GM23248 (cell line): ENCODE measurements at regions not wholly inside any gene's neighbourhood (a gene's known extent, or its start where the extent isn't known, plus 50 kb on each side); places are given as distances from the start of the nearest gene placed in this dataset.

Experiments used
- EZH2 ChIP-seq: fragments of 200-600 bp; sonication (generic); IDR thresholded peaks from 2 replicates; pipeline ENCODE4 v1.6.1; 2018; ENCODE audit warnings: antibody characterized with exemption, mild to moderate bottlenecking; ENCODE audit not compliant: insufficient read depth, poor library complexity, severe bottlenecking
- EZH2phosphoT487 ChIP-seq: fragments of 200-600 bp; sonication (generic); IDR thresholded peaks from 2 replicates; pipeline ENCODE4 v1.6.1; 2018; ENCODE audit warnings: antibody characterized with exemption, moderate library complexity, mild to moderate bottlenecking, low read depth; ENCODE audit not compliant: insufficient read depth

GRCh38 chr7:93779115-93779514, 111.4 kb downstream of the TFPI2 start:
- TF ChIP-seq EZH2 (no peak), EZH2phosphoT487 (no peak)
